ENCODE measurements at regions not wholly inside any gene's neighbourhood (a gene's known extent, or its start where the extent isn't known, plus 50 kb on each side); places are given as distances from the start of the nearest gene placed in this dataset.

DNA sequence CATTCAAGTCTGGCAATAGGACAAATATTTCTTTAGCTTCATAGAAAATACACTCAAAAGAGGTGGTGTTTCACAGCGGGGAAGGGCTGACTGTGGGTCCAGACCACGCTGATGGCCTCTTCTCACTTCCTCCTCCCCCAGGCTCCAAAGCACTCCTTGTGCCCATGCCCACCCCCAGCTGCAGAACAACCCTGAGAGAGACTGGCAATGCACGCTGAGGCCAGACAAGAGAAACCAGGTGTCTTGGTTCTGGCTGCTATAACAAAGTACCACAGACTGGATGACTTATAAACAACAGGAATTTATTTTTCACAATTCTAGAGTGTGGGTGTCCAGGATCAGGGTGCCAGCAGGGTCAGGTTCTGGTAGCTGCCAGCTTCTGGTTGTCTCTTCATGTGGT is 386.1 kb downstream of the FBXW7 start:
- H3K4me3 ChIP-seq (ENCODE audit: low read depth, low read length), result no peak overlapping the region
- no peaks in the 10 kb centered on the region for H3K36me3 ChIP-seq (replicated peaks)
- TF ChIP-seq CTCF (IDR thresholded peaks at IDR 0.05; ENCODE audit: low read depth, low read length, missing control alignments), result no peak
- no peak overlapping the region for H3K27ac ChIP-seq
- in situ Hi-C loops (cut with HindIII; ENCODE audit: low pct_ligation_motif_present, low sequenced_read_pairs), result no loop called here
- H3K27me3 ChIP-seq (replicated peaks), result peaks cover 2% of the 10 kb centered on the region
- no peak for DNase-seq

GRCh38 chr4:152148057-152148456 is 387.2 kb upstream of the GATB start:
- no peak for DNase-seq
- H3K27ac ChIP-seq, result no peak overlapping the region
- no peak overlapping the region for H3K4me3 ChIP-seq (ENCODE audit: low read depth, low read length)
- H3K36me3 ChIP-seq (replicated peaks), result no peaks in the 10 kb centered on the region
- no peak for TF ChIP-seq CTCF (IDR thresholded peaks at IDR 0.05; ENCODE audit: low read depth, low read length, missing control alignments)
- H3K27me3 ChIP-seq (replicated peaks), result peaks cover 2% of the 10 kb centered on the region
- in situ Hi-C loops (cut with HindIII; ENCODE audit: low pct_ligation_motif_present, low sequenced_read_pairs), result no loop called here

- Histone ChIP-seq H3K27ac (no peak overlapping the region), H3K27me3 (replicated peaks) (no peaks in the 10 kb centered on the region), H3K4me3 (ENCODE audit: low read depth, low read length) (no peak overlapping the region), H3K36me3 (replicated peaks) (no peaks in the 10 kb centered on the region)
- no peak for DNase-seq
- in situ Hi-C loops (cut with HindIII; ENCODE audit: low pct_ligation_motif_present, low sequenced_read_pairs), result no loop called here
- TF ChIP-seq CTCF (IDR thresholded peaks at IDR 0.05; ENCODE audit: low read depth, low read length, missing control alignments), result no peak
Measured at GRCh38 chr4:152146244-152146643, 385.4 kb upstream of the GATB start.

DNA sequence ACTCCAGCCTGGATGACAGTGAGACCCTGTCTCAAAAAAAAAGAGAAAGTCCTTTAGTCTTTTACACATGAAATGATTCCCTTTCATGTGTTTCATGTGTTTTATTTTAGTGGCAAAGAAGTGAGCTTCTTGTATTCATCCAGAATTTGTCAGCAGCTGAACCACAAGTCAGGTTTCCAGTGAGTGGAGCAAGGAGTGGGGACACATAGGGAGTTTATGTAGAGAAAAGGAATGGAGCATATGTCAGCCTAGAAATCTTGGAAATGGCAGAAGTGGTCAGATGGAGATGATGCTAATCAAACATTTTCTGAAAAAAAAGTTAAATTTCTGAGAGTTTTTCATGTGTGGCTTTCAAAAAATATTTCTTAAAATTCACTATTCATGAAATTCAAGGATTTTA is 383.0 kb upstream of the GATB start:
- H3K27me3 ChIP-seq (replicated peaks), result no peaks in the 10 kb centered on the region
- in situ Hi-C loops (cut with HindIII; ENCODE audit: low pct_ligation_motif_present, low sequenced_read_pairs), result no loop called here
- no peak for DNase-seq
- H3K36me3 ChIP-seq (replicated peaks), result no peaks in the 10 kb centered on the region
- no peak for TF ChIP-seq CTCF (IDR thresholded peaks at IDR 0.05; ENCODE audit: low read depth, low read length, missing control alignments)
- H3K4me3 ChIP-seq (ENCODE audit: low read depth, low read length), result no peak overlapping the region
- no peak overlapping the region for H3K27ac ChIP-seq

DNA sequence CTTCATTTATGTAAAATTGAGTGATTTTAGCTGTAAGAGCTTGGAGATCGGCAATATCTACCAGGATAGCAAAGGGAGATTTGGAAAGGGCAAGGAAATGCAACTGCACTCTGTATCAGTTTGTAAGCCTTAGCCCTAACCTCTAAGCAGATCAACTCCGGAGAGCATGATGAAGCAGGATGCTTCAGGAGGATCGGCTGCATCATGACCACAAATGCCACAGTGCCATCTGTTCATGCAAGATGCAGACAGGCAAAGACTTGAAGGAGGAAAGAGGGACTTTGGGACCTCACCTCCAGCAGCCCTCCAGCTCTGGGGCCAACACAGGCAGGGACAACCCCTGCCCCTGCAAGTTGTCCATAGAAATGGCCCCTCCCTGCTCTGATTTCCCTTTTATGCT is 377.6 kb upstream of the GATB start:
- H3K4me3 ChIP-seq (ENCODE audit: low read depth, low read length), result no peak overlapping the region
- in situ Hi-C loops (cut with HindIII; ENCODE audit: low pct_ligation_motif_present, low sequenced_read_pairs), result no loop called here
- no peak for DNase-seq
- H3K36me3 ChIP-seq (replicated peaks), result no peaks in the 10 kb centered on the region
- TF ChIP-seq CTCF (IDR thresholded peaks at IDR 0.05; ENCODE audit: low read depth, low read length, missing control alignments), result no peak
- no peak overlapping the region for H3K27ac ChIP-seq
- no peaks in the 10 kb centered on the region for H3K27me3 ChIP-seq (replicated peaks)

DNA sequence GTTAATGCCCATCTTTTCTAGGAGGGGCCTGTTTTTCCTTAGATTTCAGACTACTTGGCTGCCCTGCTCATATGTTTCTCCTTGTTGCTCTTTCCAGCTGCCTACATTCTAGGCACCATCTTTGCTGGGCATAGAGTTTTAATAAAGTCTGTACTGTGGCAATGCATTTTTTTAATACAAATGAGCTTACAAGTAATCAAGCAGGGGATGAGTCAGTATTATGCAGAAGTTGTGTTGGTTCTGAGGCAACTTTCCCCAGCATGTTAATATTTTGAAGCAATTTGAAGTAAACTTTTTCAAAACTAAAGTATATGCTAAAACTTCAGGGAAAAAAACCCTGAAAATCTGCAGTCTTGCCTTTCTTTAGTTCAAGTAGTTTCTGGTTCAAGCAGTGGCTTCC is 372.0 kb upstream of the GATB start:
- no peaks in the 10 kb centered on the region for H3K36me3 ChIP-seq (replicated peaks)
- H3K27ac ChIP-seq, result no peak overlapping the region
- no peaks in the 10 kb centered on the region for H3K27me3 ChIP-seq (replicated peaks)
- in situ Hi-C loops (cut with HindIII; ENCODE audit: low pct_ligation_motif_present, low sequenced_read_pairs), result no loop called here
- no peak overlapping the region for H3K4me3 ChIP-seq (ENCODE audit: low read depth, low read length)
- DNase-seq, result no peak
- TF ChIP-seq CTCF (IDR thresholded peaks at IDR 0.05; ENCODE audit: low read depth, low read length, missing control alignments), result no peak
